ENCODE measurements at regions not wholly inside any gene's neighbourhood (a gene's known extent, or its start where the extent isn't known, plus 50 kb on each side); places are given as distances from the start of the nearest gene placed in this dataset.

DNA sequence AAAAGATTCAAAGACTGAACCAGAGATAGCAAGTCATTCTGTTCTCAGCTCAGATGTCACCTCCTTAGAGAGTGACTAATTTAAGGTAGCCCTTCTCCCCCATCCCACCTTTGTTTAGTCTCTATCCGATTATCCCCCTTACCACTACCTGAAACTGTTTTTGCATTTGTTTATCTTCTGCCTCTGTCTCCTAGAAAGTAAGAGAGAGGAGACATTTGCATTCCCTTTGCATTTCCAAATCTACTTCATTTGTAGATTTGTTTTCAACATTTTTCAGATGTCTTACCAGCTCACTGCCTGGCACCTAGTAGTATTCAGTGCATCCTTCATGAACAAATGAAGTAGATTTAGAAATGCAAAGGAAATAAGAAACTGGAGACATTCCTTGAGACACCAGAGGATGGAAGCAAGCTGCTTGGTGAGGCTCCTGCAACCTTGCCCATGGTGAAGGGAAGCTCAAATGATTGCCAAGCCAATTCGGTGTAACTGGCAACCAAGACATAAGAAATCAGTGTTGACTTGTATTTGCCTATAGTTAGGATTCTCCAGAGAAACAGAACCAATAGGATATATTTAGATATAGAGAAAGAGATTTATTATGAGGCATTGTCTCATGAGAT is 385.7 kb downstream of the STK39 start:
- H3K9me3 ChIP-seq = no peaks in the 10 kb centered on the region
- no peaks in the 10 kb centered on the region for H3K36me3 ChIP-seq
- DNase-seq (ENCODE audit: low spot score) = no peak
- no peaks in the 10 kb centered on the region for H3K4me1 ChIP-seq
- H3K4me3 ChIP-seq = no peak overlapping the region
- no peak overlapping the region for H3K27ac ChIP-seq
- H3K27me3 ChIP-seq = no peaks in the 10 kb centered on the region
- TF ChIP-seq, protein P1, sequence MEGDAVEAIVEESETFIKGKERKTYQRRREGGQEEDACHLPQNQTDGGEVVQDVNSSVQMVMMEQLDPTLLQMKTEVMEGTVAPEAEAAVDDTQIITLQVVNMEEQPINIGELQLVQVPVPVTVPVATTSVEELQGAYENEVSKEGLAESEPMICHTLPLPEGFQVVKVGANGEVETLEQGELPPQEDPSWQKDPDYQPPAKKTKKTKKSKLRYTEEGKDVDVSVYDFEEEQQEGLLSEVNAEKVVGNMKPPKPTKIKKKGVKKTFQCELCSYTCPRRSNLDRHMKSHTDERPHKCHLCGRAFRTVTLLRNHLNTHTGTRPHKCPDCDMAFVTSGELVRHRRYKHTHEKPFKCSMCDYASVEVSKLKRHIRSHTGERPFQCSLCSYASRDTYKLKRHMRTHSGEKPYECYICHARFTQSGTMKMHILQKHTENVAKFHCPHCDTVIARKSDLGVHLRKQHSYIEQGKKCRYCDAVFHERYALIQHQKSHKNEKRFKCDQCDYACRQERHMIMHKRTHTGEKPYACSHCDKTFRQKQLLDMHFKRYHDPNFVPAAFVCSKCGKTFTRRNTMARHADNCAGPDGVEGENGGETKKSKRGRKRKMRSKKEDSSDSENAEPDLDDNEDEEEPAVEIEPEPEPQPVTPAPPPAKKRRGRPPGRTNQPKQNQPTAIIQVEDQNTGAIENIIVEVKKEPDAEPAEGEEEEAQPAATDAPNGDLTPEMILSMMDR (IDR thresholded peaks at IDR 0.05) = no peak

DNA sequence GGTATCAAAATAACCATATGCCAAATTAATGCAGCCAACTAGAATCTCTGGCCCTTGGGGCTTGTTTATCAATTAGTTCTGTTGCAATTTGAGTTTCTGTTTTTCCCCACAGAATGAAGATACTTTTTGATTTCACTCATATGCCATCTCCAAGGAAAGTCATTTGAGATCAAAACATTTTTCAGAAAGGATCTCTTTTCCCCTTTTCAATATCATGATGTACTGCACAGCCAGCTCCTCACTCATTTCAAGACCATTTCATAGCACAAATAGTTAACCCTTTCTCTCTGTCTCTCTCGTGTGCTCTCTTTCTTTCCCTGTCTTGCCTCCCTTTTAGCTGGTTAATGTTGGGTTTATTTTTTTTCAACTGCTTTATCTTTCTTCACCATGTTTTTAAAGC is 387.3 kb downstream of the STK39 start:
- Histone ChIP-seq H3K4me3 (no peak overlapping the region), H3K4me1 (no peaks in the 10 kb centered on the region), H3K27me3 (no peaks in the 10 kb centered on the region), H3K36me3 (no peaks in the 10 kb centered on the region), H3K9me3 (no peaks in the 10 kb centered on the region), H3K27ac (no peak overlapping the region)
- no peak for DNase-seq (ENCODE audit: low spot score)
- TF ChIP-seq, protein P1 (IDR thresholded peaks at IDR 0.05) = no peak

DNA sequence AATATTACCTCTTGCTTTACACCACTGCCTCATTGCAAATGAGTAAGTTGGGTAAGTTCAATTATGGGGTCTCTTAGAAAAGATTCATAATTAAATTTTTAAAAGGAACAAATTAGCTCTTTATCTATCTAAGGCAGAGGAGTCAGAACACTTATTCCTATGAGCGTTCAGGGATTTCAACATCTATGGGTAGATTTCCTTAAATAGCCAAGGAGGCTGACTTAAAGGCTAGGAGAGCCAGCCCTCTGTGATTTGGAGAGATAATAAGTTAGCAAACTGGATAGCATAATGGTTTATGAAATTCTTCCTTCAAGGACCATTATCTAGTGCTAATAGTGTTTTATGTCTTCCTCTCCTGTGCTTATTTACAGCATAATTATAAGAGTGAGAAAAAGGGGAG is 387.7 kb downstream of the STK39 start:
- Histone ChIP-seq H3K27ac (no peak overlapping the region), H3K9me3 (no peaks in the 10 kb centered on the region), H3K4me3 (no peak overlapping the region), H3K4me1 (no peaks in the 10 kb centered on the region), H3K27me3 (no peaks in the 10 kb centered on the region), H3K36me3 (no peaks in the 10 kb centered on the region)
- DNase-seq (ENCODE audit: low spot score) = no peak
- TF ChIP-seq, protein P1 (IDR thresholded peaks at IDR 0.05) = no peak

DNA sequence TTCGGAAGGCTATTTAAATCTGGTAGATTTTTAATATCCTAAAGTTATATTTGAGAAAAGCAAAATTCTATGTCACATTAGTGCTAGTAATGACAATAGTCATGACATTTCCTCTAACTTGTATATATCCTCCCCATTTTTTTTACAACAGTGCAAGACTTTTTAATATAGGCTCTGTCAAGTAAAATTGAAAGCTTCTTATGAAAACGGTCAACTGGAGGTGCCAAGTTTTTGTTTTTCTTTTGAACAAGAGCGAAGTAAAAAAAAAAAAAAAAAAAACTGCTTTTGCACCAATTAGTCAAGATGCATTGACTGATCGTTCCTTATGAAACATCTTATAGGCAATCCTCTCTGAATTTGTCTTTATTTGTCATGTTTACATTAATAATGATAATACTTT is 389.3 kb downstream of the STK39 start:
- Histone ChIP-seq H3K36me3 (no peaks in the 10 kb centered on the region), H3K27ac (no peak overlapping the region), H3K4me1 (no peaks in the 10 kb centered on the region), H3K9me3 (no peaks in the 10 kb centered on the region), H3K4me3 (no peak overlapping the region), H3K27me3 (no peaks in the 10 kb centered on the region)
- TF ChIP-seq, protein P1 (IDR thresholded peaks at IDR 0.05) = no peak
- no peak for DNase-seq (ENCODE audit: low spot score)

DNA sequence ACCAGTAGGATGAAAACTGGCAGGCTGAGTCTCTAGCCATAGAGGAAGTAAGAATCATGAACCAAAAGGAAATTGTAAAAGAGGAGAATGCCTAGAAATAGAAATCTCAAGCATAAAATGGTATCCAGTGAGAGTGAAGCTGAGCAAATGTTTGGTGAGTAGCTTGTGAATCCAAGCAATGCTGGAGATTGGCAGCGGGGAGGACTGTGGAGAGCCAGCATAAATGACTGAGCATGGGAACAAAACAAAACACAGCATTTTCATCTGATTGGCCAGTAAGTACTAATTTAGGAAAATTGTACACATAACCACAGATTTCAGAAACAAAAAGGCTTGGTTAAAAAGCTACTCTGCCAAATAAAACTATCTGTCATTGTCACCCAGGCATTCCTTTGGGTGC is 390.0 kb downstream of the STK39 start:
- no peak overlapping the region for H3K27ac ChIP-seq
- H3K27me3 ChIP-seq = no peaks in the 10 kb centered on the region
- H3K36me3 ChIP-seq = no peaks in the 10 kb centered on the region
- TF ChIP-seq, protein P1 (IDR thresholded peaks at IDR 0.05) = no peak
- no peak for DNase-seq (ENCODE audit: low spot score)
- no peak overlapping the region for H3K4me3 ChIP-seq
- H3K9me3 ChIP-seq = no peaks in the 10 kb centered on the region
- H3K4me1 ChIP-seq = no peaks in the 10 kb centered on the region

DNA sequence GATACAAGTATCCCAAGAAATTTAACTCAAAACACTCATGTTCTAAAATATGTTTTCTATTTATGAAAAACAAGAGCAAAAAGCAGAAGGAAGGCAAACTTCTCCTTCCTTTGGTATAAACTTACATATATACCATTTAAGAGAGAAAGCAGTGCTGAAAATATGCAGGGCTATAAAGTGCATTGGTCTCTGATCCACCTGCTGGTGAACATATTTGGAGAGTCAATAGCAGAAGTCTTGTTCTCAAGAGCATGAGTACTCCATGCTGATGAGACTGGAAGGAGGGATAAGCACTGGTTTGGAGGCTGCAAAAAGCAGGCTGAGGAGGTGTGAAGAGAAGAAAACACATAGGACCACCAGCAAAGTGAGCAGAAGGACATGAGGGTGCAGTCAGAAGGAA is 391.2 kb downstream of the STK39 start:
- no peaks in the 10 kb centered on the region for H3K4me1 ChIP-seq
- H3K36me3 ChIP-seq = no peaks in the 10 kb centered on the region
- no peak for DNase-seq (ENCODE audit: low spot score)
- no peak overlapping the region for H3K27ac ChIP-seq
- H3K27me3 ChIP-seq = no peaks in the 10 kb centered on the region
- H3K9me3 ChIP-seq = no peaks in the 10 kb centered on the region
- H3K4me3 ChIP-seq = no peak overlapping the region
- TF ChIP-seq, protein P1 (IDR thresholded peaks at IDR 0.05) = no peak
